Tibial artery (tissue), 4 donors: ENCODE measurements at regions not wholly inside any gene's neighbourhood (a gene's known extent, or its start where the extent isn't known, plus 50 kb on each side); places are given as distances from the start of the nearest gene placed in this dataset.
A peak's percentile ranks its signal among the peaks of the same experiment; 100 is the strongest.

Source experiments
- DNase-seq, 2 donors: peaks; one replicate each; pipeline ENCODE4 v3.0.0-alpha.2; 2019
- H3K27ac ChIP-seq, 2 donors: fragments of 200-600 bp; sonication (generic) in 1 of 2; 1 replicate in 1 of 2; 2 replicates in 1 of 2; pipeline ENCODE4 v1.5.1; 2018 to 2019; ENCODE audit warnings: mild to moderate bottlenecking in 1 of 2
- H3K27me3 ChIP-seq, 2 donors: fragments of 200-600 bp; sonication (generic) in 1 of 2; one replicate each; pipeline versions ENCODE4 v1.5.1 to v1.6.0; 2016 to 2019
- H3K36me3 ChIP-seq, 3 donors: fragments of 200-600 bp; sonication (generic) in 2 of 3; one replicate each; pipeline ENCODE4 v1.5.1; 2016 to 2019; ENCODE audit warnings: mild to moderate bottlenecking in 2 of 3
- H3K4me1 ChIP-seq, 4 donors: fragments of 200-600 bp; sonication (generic) in 2 of 4; 1 replicate in 3 of 4; 2 replicates in 1 of 4; pipeline ENCODE4 v1.5.1; 2016 to 2019
- H3K4me3 ChIP-seq, 2 donors: fragments of 200-600 bp; sonication (generic) in 1 of 2; 1 replicate in 1 of 2; 2 replicates in 1 of 2; pipeline ENCODE4 v1.5.1; 2018 to 2019; ENCODE audit warnings: mild to moderate bottlenecking in 2 of 2
- H3K9me3 ChIP-seq, 3 donors: fragments of 200-600 bp; sonication (generic) in 1 of 3; one replicate each; pipeline ENCODE4 v1.5.1; 2016 to 2019
- CTCF ChIP-seq, 2 experiments: fragments of 200-600 bp in 1 of 2; fragments of 450-650 bp in 1 of 2; IDR thresholded peaks; one replicate each; pipeline ENCODE4 v1.5.1; 2017 to 2019; ENCODE audit warnings: antibody characterized with exemption in 2 of 2, mild to moderate bottlenecking in 1 of 2, moderate library complexity in 1 of 2
- intact Hi-C: fragments of 100-400 bp; cut with DNase I; formaldehyde crosslinking; loops from one replicate; pipeline ENCODE4 v1.15.0; 2023; ENCODE audit warnings: low total_unique reads

DNA sequence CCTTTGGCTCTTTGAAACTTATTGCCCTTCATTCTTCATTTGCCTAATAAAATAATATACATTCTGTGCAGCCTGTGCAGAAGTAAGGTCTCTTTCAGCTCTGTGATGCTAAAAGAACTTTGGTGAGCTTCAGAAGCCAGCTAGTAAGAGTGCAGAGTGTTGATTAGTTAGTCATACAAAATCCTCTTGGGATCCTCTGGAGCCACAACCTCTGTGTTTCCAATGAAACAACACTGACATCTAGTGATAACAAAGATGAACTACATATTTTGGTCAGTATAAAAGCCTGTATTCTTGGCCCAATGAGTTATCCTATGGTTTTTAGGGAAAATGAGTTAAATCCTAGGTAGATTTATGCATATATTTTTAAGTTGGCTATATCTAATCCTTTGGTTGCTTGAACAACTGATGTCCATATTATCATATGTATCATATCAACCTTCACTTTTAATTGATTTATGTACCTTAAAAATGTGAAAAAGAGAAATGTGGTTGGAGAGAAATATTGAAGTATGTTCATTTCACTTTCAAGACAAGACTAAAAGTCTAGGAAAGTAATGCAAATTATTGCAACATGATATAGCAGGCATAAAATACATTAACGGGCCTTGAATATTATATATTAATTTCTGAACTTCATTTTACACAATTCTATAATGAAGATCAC, 158.4 kb downstream of the KLHL28 start:
- DNase-seq = no peak
- Histone ChIP-seq H3K36me3 (no peaks in the 10 kb centered on the region), H3K27me3 (no peaks in the 10 kb centered on the region), H3K4me1 (no peaks in the 10 kb centered on the region), H3K27ac (no peak overlapping the region), H3K9me3 (no peaks in the 10 kb centered on the region), H3K4me3 (no peak overlapping the region)
- intact Hi-C loops = no loop called here
- TF ChIP-seq CTCF (IDR thresholded peaks at IDR 0.05) = peak; percentile 54 to 67

- no peak overlapping the region for H3K4me3 ChIP-seq
- intact Hi-C loops = no loop called here
- DNase-seq = no peak
Observed at GRCh38 chr14:44798386-44799242, 163.1 kb downstream of the KLHL28 start.

DNA sequence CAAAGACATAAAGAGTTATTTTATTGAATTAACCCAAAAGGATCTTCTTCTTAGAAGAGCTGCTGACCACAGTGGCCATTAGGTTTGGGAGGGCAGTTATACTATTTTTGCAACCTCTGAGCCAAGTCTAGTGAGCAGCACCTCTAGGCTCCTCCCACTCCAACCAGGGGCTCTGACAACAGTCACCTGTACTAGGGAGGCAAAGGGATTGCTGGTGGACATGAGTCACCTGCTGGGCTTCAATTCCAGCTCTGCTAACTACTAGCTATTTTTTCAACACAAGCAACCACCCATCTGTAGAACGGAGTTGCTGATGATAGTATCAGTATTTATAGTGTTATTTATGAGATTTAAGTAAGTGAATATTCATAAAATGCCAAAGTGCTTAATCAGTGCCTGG, 166.0 kb downstream of the KLHL28 start:
- intact Hi-C loops = no loop called here
- no peak for TF ChIP-seq CTCF (IDR thresholded peaks at IDR 0.05)
- H3K9me3 ChIP-seq = no peaks in the 10 kb centered on the region

More at GRCh38 chr14:44798386-44799242, 163.1 kb downstream of the KLHL28 start:
- no peaks in the 10 kb centered on the region for H3K27me3 ChIP-seq
- no peaks in the 10 kb centered on the region for H3K4me1 ChIP-seq
- no peaks in the 10 kb centered on the region for H3K36me3 ChIP-seq
- no peak overlapping the region for H3K27ac ChIP-seq
- no peaks in the 10 kb centered on the region for H3K9me3 ChIP-seq
- no peak for TF ChIP-seq CTCF (IDR thresholded peaks at IDR 0.05)

GRCh38 chr14:44791730-44792129, 170.0 kb downstream of the KLHL28 start:
- TF ChIP-seq CTCF (IDR thresholded peaks at IDR 0.05) = no peak
- Histone ChIP-seq H3K4me1 (no peaks in the 10 kb centered on the region), H3K27me3 (no peaks in the 10 kb centered on the region), H3K27ac (no peak overlapping the region), H3K4me3 (no peak overlapping the region), H3K9me3 (no peaks in the 10 kb centered on the region), H3K36me3 (no peaks in the 10 kb centered on the region)
- intact Hi-C loops = no loop called here
- DNase-seq = no peak

More for the DNA sequence above, 166.0 kb downstream of the KLHL28 start:
- Histone ChIP-seq H3K27me3 (no peaks in the 10 kb centered on the region), H3K4me3 (no peak overlapping the region), H3K4me1 (no peaks in the 10 kb centered on the region), H3K27ac (no peak overlapping the region), H3K36me3 (no peaks in the 10 kb centered on the region)
- no peak for DNase-seq

GRCh38 chr14:44788612-44789011, 173.1 kb downstream of the KLHL28 start:
- H3K36me3 ChIP-seq = no peaks in the 10 kb centered on the region
- H3K27me3 ChIP-seq = no peaks in the 10 kb centered on the region
- no peak for DNase-seq
- H3K4me3 ChIP-seq = no peak overlapping the region
- H3K4me1 ChIP-seq = no peaks in the 10 kb centered on the region
- intact Hi-C loops = no loop called here
- no peaks in the 10 kb centered on the region for H3K9me3 ChIP-seq
- H3K27ac ChIP-seq = no peak overlapping the region
- no peak for TF ChIP-seq CTCF (IDR thresholded peaks at IDR 0.05)
